ENCODE measurements at regions not wholly inside any gene's neighbourhood (a gene's known extent, or its start where the extent isn't known, plus 50 kb on each side); places are given as distances from the start of the nearest gene placed in this dataset.
"Not testable (repeated sequence)": the region's sequence is repeated elsewhere in the genome, so short reads cannot be mapped to it uniquely, and the experiment has no call there.

- FAIRE-seq (no peak), DNase-seq (ENCODE audit: low spot score in 2 of 2) (no peak)
Observed at GRCh38 chr21:14829685-14830084, 235.1 kb downstream of the NRIP1 start.

- DNase-seq (ENCODE audit: low spot score in 2 of 2) (no peak), FAIRE-seq (no peak)
Observed at GRCh38 chr21:14827468-14827867, 237.3 kb downstream of the NRIP1 start.

DNA sequence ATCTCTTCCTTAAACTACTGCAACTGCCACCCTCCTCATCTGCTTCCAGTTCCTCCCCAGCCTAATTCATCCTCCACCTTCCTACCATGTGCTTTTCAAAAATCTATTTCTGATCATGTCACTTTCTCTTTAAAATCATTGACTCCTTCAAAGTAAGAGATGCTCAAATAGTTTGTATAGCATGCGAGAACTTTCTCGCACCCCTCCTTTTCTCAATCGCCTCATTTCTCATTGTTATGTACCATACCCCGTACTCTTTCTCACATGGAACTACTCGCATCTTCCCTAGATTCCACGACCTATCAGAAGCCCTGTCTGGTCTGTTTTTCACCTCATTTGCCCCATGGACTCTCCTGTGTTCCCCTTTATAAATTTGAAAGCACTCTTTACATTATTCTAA lies 238.2 kb downstream of the NRIP1 start:
- FAIRE-seq (no peak), DNase-seq (ENCODE audit: low spot score in 2 of 2) (no peak)

DNA sequence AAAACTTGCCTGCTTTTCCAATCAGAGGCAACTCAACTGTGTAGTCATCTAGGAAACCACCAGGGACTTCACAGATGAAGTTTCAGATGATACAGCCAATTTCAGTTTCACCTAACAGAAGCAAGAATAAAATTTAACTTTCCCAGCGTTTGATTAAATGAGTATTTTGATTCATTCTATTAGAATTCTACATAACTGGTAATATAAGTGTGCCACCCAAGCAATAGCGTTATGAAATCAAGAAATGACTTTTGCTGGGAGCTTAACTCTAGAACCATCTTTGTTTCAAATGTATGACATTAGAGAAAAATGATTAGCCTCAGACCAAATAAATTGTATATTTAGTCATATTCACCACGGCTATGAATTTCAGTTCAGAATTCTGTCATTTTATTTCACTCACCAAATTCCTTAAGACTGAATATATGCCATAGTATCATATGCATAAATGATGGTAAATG lies 239.3 kb downstream of the NRIP1 start:
- FAIRE-seq (no peak), DNase-seq (ENCODE audit: low spot score in 2 of 2) (no peak)

DNA sequence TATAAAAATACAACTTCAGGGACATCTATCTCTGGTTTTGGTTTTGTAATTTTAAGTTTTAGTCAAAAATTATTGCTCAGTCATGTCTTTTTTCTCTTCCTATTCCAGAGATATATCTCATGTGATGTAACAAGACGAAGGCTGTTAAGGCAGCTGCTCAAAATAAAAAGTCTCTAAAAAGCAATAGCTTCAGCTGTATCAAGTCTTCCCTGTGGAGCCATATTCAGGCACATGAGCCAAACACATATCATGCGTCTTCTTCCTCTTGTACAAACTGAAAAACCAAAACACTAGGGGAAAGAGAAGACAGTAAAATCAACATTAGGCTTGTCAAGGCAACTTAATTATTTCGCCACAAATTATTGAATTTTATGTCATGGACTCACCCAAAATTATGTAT lies 240.7 kb downstream of the NRIP1 start:
- DNase-seq (ENCODE audit: low spot score in 2 of 2) (no peak), FAIRE-seq (no peak)

DNA sequence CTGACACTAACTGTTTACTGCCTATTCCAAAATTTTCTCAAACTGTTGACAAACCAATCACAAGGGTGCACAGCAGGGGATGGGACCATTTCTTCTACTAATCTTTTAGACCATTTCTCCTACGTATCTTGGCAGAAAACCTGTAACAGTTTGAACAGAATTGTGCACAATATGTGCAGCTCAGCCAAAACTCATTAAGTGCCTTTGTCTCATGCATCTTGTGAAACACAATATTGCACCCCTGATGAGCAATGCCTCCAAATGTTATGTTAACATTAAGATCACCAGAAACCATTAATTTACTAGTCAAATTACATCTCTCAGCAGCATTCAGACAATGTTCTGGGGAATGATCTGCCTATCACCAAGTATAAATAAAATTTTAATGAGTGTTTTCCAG lies 247.5 kb downstream of the NRIP1 start:
- FAIRE-seq (no peak), DNase-seq (ENCODE audit: low spot score in 2 of 2) (no peak)

DNA sequence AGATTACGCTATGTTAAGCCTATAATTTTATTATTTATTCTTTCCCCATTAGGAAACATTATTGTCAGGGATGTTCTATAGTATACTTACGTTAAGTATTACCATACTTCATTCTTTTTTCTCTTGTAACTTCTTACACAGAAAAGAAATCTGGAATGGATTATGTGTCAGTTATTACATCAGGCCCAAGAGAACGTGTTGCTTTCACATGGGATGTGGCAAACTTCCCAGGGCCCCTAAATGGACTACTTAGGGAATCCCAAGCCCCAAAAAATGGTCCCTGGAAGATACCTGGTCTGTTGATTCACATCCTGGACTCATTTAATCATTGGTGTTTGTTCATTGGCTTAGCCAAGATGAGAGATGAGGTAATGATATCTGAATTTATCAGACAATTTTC lies 249.8 kb downstream of the NRIP1 start:
- FAIRE-seq (no peak), DNase-seq (ENCODE audit: low spot score in 2 of 2) (no peak)

- DNase-seq (ENCODE audit: low spot score in 2 of 2) (no peak), FAIRE-seq (no peak)
Observed at GRCh38 chr21:14814282-14814681, 250.5 kb downstream of the NRIP1 start.

- FAIRE-seq, result not testable (repeated sequence)
Observed at GRCh38 chr21:14804170-14804569, 258.1 kb upstream of the SAMSN1 start.

GRCh38 chr21:14797543-14797942 lies 251.4 kb upstream of the SAMSN1 start:
- DNase-seq (ENCODE audit: low spot score in 2 of 2), result no peak
- no peak for FAIRE-seq

More at GRCh38 chr21:14804170-14804569, 258.1 kb upstream of the SAMSN1 start:
- not testable (repeated sequence) for DNase-seq (ENCODE audit: low spot score in 2 of 2)

- no peak for FAIRE-seq
Observed at GRCh38 chr21:14787312-14787711, 241.2 kb upstream of the SAMSN1 start.

DNA sequence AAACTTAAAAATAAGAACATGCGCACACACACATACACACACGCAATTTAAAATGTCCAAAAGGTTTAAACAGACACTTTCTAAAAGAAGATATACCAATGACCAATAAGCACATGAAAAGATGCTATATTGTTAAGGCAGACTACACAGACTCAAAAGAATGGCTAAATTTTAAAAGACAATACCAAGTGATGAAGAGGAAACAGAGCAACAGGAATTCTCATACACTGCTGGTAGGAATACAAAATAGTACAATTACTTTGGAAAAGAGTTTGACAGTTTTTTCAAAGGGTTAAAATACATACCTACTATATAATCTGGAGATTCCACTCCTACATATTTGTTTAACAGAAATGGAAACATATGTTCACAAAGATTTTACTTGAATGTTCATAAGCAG lies 239.6 kb upstream of the SAMSN1 start:
- DNase-seq (ENCODE audit: low spot score in 2 of 2) (no peak), FAIRE-seq (no peak)

More at GRCh38 chr21:14787312-14787711, 241.2 kb upstream of the SAMSN1 start:
- DNase-seq (ENCODE audit: low spot score in 2 of 2), result no peak

- FAIRE-seq (no peak), DNase-seq (ENCODE audit: low spot score in 2 of 2) (no peak)
Observed at GRCh38 chr21:14773777-14774345, 227.7 kb upstream of the SAMSN1 start.

DNA sequence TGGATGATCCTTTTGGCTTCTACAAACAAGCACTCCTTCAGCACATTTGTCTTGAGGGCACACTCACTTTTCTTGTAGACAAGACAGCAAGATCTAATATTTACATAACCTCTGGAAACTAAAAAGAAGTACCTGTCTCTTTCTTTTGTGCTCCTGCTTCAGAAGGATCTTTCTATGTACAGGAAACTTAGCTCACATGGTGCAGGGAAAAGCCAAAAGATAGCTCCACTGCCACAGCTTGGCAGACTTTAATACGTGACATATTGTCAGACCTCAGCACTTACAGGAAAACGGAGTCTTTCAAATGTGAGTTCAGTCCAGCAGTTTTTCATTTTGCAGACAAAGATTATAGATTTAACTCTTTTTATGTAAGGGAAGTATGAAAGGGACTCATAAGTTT lies 225.5 kb upstream of the SAMSN1 start:
- no peak for FAIRE-seq
- DNase-seq (ENCODE audit: low spot score in 2 of 2), result no peak

GRCh38 chr21:14768042-14768441 lies 221.9 kb upstream of the SAMSN1 start:
- DNase-seq (ENCODE audit: low spot score in 2 of 2), result no peak
- FAIRE-seq, result no peak

GRCh38 chr21:14767192-14767852 lies 221.2 kb upstream of the SAMSN1 start:
- no peak for DNase-seq (ENCODE audit: low spot score in 2 of 2)
- FAIRE-seq, result no peak

GRCh38 chr21:14766241-14766640 lies 220.1 kb upstream of the SAMSN1 start:
- FAIRE-seq (no peak), DNase-seq (ENCODE audit: low spot score in 2 of 2) (no peak)

DNA sequence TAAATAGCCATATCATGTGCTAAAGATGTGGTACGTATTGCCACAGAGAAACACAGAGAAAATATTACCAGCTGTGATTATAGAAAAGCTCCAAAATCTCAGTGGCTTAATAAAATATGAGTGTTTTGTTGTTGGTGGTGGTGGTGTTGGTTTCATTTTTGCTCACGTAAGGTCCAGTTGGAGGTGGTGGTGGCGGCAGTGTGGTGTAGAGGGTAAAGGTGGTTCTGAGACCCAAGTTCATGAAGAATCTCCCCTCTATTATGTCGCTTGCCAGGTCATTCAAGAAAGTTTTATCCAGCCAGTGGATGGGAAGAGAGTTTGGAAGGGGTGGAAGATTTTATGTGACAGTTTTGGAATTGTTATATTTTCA lies 217.6 kb upstream of the SAMSN1 start:
- FAIRE-seq, result no peak
- no peak for DNase-seq (ENCODE audit: low spot score in 2 of 2)

- FAIRE-seq, result no peak
- DNase-seq (ENCODE audit: low spot score in 2 of 2), result peak in 1 of 2 donors; percentile 7
Observed at GRCh38 chr21:14762734-14763694, 216.9 kb upstream of the SAMSN1 start.

- FAIRE-seq (no peak), DNase-seq (ENCODE audit: low spot score in 2 of 2) (no peak)
Observed at GRCh38 chr21:14762327-14762726, 216.2 kb upstream of the SAMSN1 start.

DNA sequence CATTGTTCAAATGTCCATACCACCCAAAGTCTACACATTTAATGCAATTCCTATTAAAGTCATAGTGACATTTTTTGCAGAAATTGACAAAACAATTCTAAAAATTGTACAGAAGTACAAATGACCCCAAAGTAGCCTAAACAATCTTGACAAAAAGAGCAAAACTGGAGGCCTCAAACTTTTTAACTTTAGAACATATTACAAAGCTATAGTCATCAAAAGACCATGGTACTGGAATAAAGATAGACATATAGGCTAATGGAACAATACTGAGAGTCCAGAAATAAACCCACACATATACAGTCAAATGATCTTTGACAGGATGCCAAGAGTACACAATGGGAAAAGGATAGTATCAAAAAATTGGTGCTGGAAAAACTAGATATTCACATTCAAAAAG lies 213.2 kb upstream of the SAMSN1 start:
- no peak for DNase-seq (ENCODE audit: low spot score in 2 of 2)

More for the DNA sequence above, 213.2 kb upstream of the SAMSN1 start:
- no peak for FAIRE-seq
